NB4 (cell line): ENCODE measurements at regions not wholly inside any gene's neighbourhood (a gene's known extent, or its start where the extent isn't known, plus 50 kb on each side); places are given as distances from the start of the nearest gene placed in this dataset.

Experiments
- DNase-seq: peaks from one replicate; pipeline ENCODE4 v3.0.0; 2010; ENCODE audit warnings: low read depth
- H3K4me3 ChIP-seq: one replicate; pipeline ENCODE4 v1.5.1; 2011; ENCODE audit warnings: mild to moderate bottlenecking, low read depth, low read length, moderate library complexity
- CTCF ChIP-seq: IDR thresholded peaks from one replicate; pipeline ENCODE4 v1.5.1; 2012; ENCODE audit warnings: low read depth, low read length
- MAX ChIP-seq: IDR thresholded peaks from 2 replicates; pipeline ENCODE4 v1.6.1; 2011; ENCODE audit warnings: low read depth, low read length
- MYC ChIP-seq: IDR thresholded peaks from 2 replicates; pipeline ENCODE4 v1.6.1; 2011; ENCODE audit warnings: low read depth, low read length
- POLR2A ChIP-seq: IDR thresholded peaks from 2 replicates; pipeline ENCODE4 v1.6.1; 2011; ENCODE audit warnings: mild to moderate bottlenecking; ENCODE audit not compliant: insufficient read length; ENCODE audit errors: extremely low read depth

- no peak for TF ChIP-seq MYC
- no peak for TF ChIP-seq POLR2A
- TF ChIP-seq CTCF: no peak
- no peak for TF ChIP-seq MAX
- no peak for DNase-seq
- no peak overlapping the region for H3K4me3 ChIP-seq
Observed at GRCh38 chr10:118918116-118918515, 111.4 kb upstream of the NANOS1 start.

DNA sequence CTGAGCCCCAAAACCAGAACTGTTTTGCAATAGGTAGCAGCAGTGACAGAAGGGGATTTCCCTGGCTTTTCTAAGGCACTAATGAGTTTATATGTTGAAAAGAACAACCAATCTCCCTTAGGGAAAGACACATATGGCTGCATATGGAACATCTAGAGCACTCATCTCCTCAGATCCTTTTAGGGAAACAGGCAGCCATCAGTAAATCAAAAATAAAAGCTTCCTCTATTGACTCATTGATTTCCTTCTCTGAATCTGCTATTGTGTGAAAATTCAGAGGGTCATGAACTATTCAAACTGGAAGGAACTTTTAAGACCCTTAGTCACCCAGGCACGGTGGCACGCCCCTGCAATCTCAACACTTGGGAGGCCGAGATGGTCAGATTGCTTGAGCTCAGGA, 110.9 kb upstream of the NANOS1 start:
- no peak for DNase-seq
- TF ChIP-seq MYC (no peak), POLR2A (no peak), MAX (no peak), CTCF (no peak)
- H3K4me3 ChIP-seq: no peak overlapping the region

DNA sequence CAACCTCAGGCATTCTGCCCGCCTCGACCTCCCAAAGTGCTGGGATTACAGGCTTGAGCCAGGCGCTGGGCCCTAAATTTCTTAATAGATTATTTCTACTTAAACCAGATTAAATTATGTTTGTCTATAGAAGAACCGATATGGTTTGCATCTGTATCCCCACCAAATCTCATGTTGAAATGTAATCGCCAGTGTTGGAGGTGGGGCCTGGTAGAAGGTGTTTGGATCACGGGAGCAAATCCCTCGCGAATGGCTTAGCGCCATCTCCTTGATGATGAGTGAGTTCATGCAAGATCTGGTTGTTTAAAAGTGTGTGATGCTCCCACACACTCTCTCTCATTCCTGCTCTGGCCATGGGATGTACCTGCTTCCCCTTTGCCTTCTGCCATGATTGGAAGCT, 109.3 kb upstream of the NANOS1 start:
- DNase-seq: no peak
- TF ChIP-seq CTCF (no peak), MAX (no peak), MYC (no peak), POLR2A (no peak)
- H3K4me3 ChIP-seq: no peak overlapping the region

DNA sequence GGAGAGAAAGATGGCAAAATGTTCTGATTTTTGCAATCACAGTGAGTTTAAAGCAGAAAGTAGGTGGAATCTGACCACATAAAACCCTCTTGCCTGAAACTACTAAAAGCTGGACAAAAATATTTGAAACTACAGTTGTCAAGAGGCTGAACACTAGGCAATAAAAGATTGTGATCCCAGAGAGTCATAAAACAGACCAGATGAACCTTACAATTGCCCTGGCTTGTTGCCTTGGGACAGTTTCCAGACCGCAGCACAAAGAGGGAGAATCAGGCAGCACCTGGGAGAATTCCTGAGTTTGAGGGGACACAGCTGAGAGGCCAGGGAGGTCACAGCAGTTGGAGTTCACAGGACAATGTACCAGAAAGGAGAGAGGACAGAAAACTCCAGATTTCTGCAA, 107.3 kb upstream of the NANOS1 start:
- TF ChIP-seq MYC (no peak), MAX (no peak), CTCF (no peak), POLR2A (no peak)
- no peak for DNase-seq
- no peak overlapping the region for H3K4me3 ChIP-seq

GRCh38 chr10:118922972-118923371, 106.5 kb upstream of the NANOS1 start:
- TF ChIP-seq MYC: no peak
- H3K4me3 ChIP-seq: no peak overlapping the region
- no peak for DNase-seq

DNA sequence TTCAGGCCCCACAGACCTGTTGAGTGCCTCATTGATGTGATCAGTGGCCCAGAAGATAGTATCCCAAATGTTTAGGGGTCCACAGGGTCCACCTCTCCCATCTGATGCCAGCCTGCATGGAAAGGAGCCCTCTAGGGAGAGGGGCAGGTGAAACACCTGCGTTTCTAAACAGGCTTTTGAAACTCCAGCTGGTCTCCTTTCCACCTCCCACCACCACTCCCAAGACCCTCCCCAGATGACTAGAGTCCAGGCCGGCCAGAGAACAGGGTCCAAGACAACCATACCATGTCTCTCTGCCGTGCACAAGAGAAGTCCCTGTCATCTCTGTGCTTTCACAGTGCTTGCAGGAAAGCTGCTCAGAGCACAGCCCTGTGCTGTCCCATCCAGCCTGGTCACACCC, 105.0 kb upstream of the NANOS1 start:
- no peak for DNase-seq
- no peak for TF ChIP-seq MYC
- TF ChIP-seq MAX: no peak
- TF ChIP-seq CTCF: no peak
- no peak for TF ChIP-seq POLR2A
- no peak overlapping the region for H3K4me3 ChIP-seq
